ENCODE measurements at regions not wholly inside any gene's neighbourhood (a gene's known extent, or its start where the extent isn't known, plus 50 kb on each side); places are given as distances from the start of the nearest gene placed in this dataset.

DNA sequence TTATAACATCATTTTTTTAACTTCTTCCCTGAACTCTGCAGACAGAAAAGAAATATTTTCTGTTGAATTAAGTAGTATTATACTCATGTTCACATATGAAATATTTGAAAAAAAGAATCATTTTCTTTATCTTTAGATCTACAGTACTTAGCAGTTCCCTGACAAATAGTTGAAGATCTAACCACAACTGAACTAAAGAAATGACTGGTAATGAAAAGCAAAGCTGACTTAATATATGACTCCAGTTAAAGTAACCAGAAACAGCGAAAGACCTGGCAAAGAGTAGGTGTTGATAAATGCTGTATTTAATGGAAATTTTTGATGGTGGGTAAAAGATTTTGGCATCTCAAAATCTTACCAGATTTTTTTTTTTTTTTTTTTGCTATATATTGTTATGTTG lies 207.1 kb upstream of the SLC16A7 start:
- DNase-seq = no peak
- Histone ChIP-seq H3K27me3 (ENCODE audit: low read depth) (no peaks in the 10 kb centered on the region), H3K27ac (replicated peaks) (no peak overlapping the region), H3K4me1 (no peaks in the 10 kb centered on the region), H3K4me3 (no peak overlapping the region), H3K36me3 (no peaks in the 10 kb centered on the region), H3K9me3 (replicated peaks) (no peaks in the 10 kb centered on the region)
- TF ChIP-seq, protein P1, sequence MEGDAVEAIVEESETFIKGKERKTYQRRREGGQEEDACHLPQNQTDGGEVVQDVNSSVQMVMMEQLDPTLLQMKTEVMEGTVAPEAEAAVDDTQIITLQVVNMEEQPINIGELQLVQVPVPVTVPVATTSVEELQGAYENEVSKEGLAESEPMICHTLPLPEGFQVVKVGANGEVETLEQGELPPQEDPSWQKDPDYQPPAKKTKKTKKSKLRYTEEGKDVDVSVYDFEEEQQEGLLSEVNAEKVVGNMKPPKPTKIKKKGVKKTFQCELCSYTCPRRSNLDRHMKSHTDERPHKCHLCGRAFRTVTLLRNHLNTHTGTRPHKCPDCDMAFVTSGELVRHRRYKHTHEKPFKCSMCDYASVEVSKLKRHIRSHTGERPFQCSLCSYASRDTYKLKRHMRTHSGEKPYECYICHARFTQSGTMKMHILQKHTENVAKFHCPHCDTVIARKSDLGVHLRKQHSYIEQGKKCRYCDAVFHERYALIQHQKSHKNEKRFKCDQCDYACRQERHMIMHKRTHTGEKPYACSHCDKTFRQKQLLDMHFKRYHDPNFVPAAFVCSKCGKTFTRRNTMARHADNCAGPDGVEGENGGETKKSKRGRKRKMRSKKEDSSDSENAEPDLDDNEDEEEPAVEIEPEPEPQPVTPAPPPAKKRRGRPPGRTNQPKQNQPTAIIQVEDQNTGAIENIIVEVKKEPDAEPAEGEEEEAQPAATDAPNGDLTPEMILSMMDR (IDR thresholded peaks at IDR 0.05; ENCODE audit: borderline replicate concordance) = no peak
- intact Hi-C loops (cut with micrococcal nuclease) = no loop called here

DNA sequence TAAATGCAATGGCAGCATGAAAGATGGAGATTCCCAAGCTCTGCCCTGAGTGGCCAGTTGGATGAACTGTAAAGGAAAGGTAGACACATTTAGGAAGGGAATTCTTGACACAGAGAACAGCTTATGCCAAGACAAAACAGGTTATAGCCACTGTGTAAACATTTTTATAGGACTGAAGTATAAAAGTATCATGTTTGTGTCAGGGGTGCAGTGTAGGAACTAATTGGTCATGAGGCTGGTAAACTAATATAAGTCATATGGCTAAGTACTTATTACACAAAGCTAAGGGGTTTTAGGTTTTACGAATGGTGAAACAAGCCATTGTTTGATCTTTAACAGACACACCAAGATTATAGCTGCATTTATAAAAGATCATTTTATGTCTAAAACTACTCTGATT lies 207.7 kb upstream of the SLC16A7 start:
- H3K9me3 ChIP-seq (replicated peaks) = no peaks in the 10 kb centered on the region
- intact Hi-C loops (cut with micrococcal nuclease) = no loop called here
- H3K27ac ChIP-seq (replicated peaks) = no peak overlapping the region
- no peak overlapping the region for H3K4me3 ChIP-seq
- DNase-seq = no peak
- H3K4me1 ChIP-seq = no peaks in the 10 kb centered on the region
- H3K36me3 ChIP-seq = no peaks in the 10 kb centered on the region
- TF ChIP-seq, protein P1 (IDR thresholded peaks at IDR 0.05; ENCODE audit: borderline replicate concordance) = no peak
- no peaks in the 10 kb centered on the region for H3K27me3 ChIP-seq (ENCODE audit: low read depth)

DNA sequence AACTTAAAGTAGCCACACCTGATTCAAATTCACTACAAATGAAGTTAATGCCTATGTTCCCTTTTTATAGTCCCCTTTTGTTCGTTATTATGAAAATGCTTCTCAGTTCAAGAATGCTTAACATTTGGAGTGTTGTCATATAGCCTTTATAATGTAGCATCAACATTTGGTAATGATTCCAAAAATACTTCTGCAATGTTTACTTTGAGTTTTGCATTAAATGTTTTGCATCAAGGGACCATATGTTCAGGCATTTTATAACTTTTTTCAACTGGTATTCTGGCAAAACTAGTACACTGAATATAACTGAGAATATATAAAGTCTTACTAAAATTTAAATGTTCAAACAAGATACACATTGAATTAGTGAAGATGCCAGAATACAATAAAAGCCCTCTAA lies 209.6 kb upstream of the SLC16A7 start:
- TF ChIP-seq, protein P1 (IDR thresholded peaks at IDR 0.05; ENCODE audit: borderline replicate concordance) = no peak
- intact Hi-C loops (cut with micrococcal nuclease) = no loop called here

DNA sequence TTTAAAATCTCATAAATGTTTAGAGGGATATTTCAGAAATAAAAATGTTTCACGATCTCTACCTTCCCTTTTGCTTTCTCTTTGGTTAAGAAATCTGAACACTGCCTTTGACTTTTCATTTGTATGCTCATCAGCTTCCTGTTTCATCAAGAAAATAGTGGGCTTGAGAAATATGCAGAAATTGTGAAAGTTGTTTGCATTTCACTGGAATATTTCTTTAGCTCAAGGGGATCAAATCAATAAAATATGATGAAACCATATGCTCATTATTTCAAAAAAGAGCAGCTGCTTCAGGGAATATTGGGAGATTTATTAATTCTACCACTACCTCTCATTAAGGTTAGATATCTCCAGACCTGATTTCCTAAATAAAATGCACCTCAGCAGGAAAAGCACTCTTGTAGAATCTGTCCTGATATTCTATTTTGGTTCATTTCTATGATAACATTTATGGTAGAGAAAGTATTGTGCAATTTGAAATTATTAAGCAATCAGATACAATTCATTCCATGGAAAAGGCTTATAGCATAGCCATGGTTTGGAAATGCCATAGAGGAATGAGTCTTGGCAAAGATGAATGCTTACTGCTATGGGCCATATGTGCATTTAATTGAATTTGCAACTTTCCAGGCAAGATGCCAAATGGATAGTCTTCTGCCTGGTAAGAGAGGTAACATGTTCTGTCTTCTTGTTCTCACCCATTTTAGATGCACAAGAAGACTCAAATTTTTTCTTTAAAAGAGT lies 212.6 kb upstream of the SLC16A7 start:
- intact Hi-C loops (cut with micrococcal nuclease) = no loop called here
- no peak for DNase-seq
- Histone ChIP-seq H3K27me3 (ENCODE audit: low read depth) (no peaks in the 10 kb centered on the region), H3K4me1 (no peaks in the 10 kb centered on the region), H3K27ac (replicated peaks) (no peak overlapping the region), H3K4me3 (no peak overlapping the region), H3K9me3 (replicated peaks) (no peaks in the 10 kb centered on the region), H3K36me3 (no peaks in the 10 kb centered on the region)
- TF ChIP-seq, protein P1 (IDR thresholded peaks at IDR 0.05; ENCODE audit: borderline replicate concordance) = no peak

More for the DNA sequence above, 209.6 kb upstream of the SLC16A7 start:
- DNase-seq = no peak
- no peak overlapping the region for H3K27ac ChIP-seq (replicated peaks)
- no peaks in the 10 kb centered on the region for H3K36me3 ChIP-seq
- no peaks in the 10 kb centered on the region for H3K27me3 ChIP-seq (ENCODE audit: low read depth)
- H3K4me3 ChIP-seq = no peak overlapping the region
- no peaks in the 10 kb centered on the region for H3K9me3 ChIP-seq (replicated peaks)
- no peaks in the 10 kb centered on the region for H3K4me1 ChIP-seq

DNA sequence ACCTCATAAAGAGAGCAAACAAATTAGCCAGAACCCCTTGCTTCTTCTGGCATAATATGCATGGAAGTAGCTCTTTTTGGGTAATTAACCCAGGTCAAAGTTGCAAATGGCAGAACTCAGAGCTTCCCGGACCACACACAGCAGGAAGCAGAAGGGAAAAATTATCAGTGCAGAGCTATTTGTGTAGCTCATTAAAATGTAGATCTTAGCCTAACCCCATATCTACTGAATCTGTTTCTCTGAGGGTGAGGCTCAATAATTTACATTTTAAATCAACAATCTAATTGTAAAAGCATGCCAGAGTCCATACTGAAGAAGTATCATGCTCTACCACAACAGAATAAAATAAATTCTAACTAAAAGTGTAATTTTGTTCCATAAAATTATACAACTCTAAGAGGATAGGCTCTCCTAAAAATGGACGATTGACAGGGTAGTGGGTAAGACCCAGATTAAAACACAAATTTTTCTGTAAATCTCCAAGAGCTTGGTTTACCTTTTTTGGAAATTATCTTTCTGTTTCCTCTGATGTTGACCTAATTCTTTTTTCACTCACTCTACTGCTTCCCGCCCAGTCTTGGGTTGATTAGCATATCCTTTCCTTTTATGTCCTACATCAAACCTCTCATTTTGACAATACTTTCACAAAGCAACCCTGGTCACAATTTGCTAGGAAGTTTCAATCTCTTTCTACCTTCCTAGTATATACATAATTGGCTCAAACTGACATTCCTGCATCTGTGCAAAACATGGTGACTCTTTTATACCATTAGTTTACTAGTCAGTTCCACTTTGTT lies 213.3 kb upstream of the SLC16A7 start:
- no peak for DNase-seq
- no peak overlapping the region for H3K4me3 ChIP-seq
- H3K27me3 ChIP-seq (ENCODE audit: low read depth) = no peaks in the 10 kb centered on the region
- H3K27ac ChIP-seq (replicated peaks) = no peak overlapping the region
- no peaks in the 10 kb centered on the region for H3K36me3 ChIP-seq
- intact Hi-C loops (cut with micrococcal nuclease) = no loop called here
- no peaks in the 10 kb centered on the region for H3K9me3 ChIP-seq (replicated peaks)
- TF ChIP-seq, protein P1 (IDR thresholded peaks at IDR 0.05; ENCODE audit: borderline replicate concordance) = no peak
- H3K4me1 ChIP-seq = no peaks in the 10 kb centered on the region
